ENCODE measurements at regions not wholly inside any gene's neighbourhood (a gene's known extent, or its start where the extent isn't known, plus 50 kb on each side); places are given as distances from the start of the nearest gene placed in this dataset.

DNA sequence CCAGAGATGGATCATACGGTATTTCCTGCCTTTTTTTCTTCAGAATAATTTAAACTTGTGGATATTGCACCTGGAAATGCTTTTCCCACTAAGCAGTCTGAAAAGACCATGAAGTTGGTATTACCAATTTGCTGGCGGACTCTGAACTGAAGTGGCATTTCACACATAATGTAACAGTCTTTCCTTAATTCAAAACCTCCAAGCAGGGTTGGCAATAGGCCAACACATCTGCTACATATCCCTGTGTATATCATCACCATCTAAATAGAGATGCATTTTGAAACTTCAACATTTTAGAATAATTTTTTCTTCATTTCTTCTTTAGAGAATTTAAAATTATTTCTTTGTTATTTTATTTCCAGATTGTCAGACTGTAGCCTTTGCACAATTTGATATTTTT lies 100.5 kb downstream of the TSPAN8 start:
- Histone ChIP-seq H3K36me3 (ENCODE audit: control insufficient read depth, low read length) (no peaks in the 10 kb centered on the region), H3K9me3 (ENCODE audit: control insufficient read depth, insufficient read depth, low read length) (no peaks in the 10 kb centered on the region), H3K4me2 (ENCODE audit: low read length) (no peak overlapping the region), H3F3A (ENCODE audit: control insufficient read depth, insufficient read depth) (no peaks in the 10 kb centered on the region), H4K20me1 (ENCODE audit: control insufficient read depth, insufficient read depth, low read depth, low read length) (no peaks in the 10 kb centered on the region), H3K4me3 (ENCODE audit: low read length) (no peak overlapping the region), H3K4me1 (ENCODE audit: control insufficient read depth, low read length) (no peaks in the 10 kb centered on the region), H3K9me2 (replicated peaks; ENCODE audit: control insufficient read depth, low read length) (no peaks in the 10 kb centered on the region), H3K79me2 (ENCODE audit: control insufficient read depth, low read length) (no peaks in the 10 kb centered on the region), H3K27me3 (ENCODE audit: control insufficient read depth, low read length) (no peaks in the 10 kb centered on the region), H3K27ac (ENCODE audit: low read depth, low read length) (no peak overlapping the region)
- no peak for TF ChIP-seq EZH2phosphoT487 (IDR thresholded peaks at IDR 0.05; ENCODE audit: borderline replicate concordance, low read length)
- TF ChIP-seq, protein P1, sequence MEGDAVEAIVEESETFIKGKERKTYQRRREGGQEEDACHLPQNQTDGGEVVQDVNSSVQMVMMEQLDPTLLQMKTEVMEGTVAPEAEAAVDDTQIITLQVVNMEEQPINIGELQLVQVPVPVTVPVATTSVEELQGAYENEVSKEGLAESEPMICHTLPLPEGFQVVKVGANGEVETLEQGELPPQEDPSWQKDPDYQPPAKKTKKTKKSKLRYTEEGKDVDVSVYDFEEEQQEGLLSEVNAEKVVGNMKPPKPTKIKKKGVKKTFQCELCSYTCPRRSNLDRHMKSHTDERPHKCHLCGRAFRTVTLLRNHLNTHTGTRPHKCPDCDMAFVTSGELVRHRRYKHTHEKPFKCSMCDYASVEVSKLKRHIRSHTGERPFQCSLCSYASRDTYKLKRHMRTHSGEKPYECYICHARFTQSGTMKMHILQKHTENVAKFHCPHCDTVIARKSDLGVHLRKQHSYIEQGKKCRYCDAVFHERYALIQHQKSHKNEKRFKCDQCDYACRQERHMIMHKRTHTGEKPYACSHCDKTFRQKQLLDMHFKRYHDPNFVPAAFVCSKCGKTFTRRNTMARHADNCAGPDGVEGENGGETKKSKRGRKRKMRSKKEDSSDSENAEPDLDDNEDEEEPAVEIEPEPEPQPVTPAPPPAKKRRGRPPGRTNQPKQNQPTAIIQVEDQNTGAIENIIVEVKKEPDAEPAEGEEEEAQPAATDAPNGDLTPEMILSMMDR (IDR thresholded peaks at IDR 0.05; ENCODE audit: low read depth, low read length, poor library complexity, severe bottlenecking), result no peak

DNA sequence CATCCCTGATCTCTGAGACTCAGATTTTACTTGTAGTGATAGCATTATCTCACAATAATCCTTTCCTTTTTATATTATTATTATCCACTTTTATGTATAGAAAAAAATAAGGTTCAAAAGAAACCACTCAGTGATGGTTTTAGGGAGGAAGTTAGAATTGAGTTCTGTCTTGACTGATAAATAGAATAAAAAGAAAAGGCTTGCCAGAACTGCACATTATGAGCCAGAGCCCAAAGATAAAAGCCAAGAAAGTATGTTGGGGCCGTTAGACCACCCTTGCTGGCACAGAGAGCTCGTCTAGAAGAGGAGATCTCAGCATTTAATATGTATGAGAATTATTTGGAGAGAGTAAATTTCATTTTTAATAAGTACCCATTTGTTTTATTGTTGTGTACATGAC lies 103.2 kb downstream of the TSPAN8 start:
- no peaks in the 10 kb centered on the region for H3K36me3 ChIP-seq (ENCODE audit: control insufficient read depth, low read length)
- H3K4me2 ChIP-seq (ENCODE audit: low read length), result no peak overlapping the region
- H3F3A ChIP-seq (ENCODE audit: control insufficient read depth, insufficient read depth), result no peaks in the 10 kb centered on the region
- no peaks in the 10 kb centered on the region for H3K9me3 ChIP-seq (ENCODE audit: control insufficient read depth, insufficient read depth, low read length)
- TF ChIP-seq, protein P1 (IDR thresholded peaks at IDR 0.05; ENCODE audit: low read depth, low read length, poor library complexity, severe bottlenecking), result no peak
- TF ChIP-seq EZH2phosphoT487 (IDR thresholded peaks at IDR 0.05; ENCODE audit: borderline replicate concordance, low read length), result no peak
- no peaks in the 10 kb centered on the region for H3K9me2 ChIP-seq (replicated peaks; ENCODE audit: control insufficient read depth, low read length)
- H3K79me2 ChIP-seq (ENCODE audit: control insufficient read depth, low read length), result no peaks in the 10 kb centered on the region
- H3K27me3 ChIP-seq (ENCODE audit: control insufficient read depth, low read length), result no peaks in the 10 kb centered on the region
- H3K27ac ChIP-seq (ENCODE audit: low read depth, low read length), result no peak overlapping the region
- no peak overlapping the region for H3K4me3 ChIP-seq (ENCODE audit: low read length)
- H4K20me1 ChIP-seq (ENCODE audit: control insufficient read depth, insufficient read depth, low read depth, low read length), result no peaks in the 10 kb centered on the region
- H3K4me1 ChIP-seq (ENCODE audit: control insufficient read depth, low read length), result no peaks in the 10 kb centered on the region

DNA sequence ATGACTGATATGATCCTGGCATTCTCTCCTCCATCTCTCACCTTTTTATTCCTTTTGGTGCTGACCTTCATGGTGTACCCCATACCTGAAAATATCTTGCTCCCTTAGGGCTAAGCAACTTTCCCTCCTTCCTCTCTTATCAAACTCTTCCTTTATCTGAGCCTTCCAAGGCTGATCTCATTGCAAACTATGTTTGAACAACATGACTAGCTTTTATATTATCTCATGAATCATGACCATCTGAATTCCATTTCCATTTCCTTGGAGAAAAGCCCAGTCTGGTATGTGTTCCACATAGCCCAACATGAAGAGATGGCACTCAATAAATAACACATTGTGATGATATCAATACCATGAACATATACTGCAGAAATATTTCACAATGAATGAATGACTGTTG lies 111.6 kb downstream of the TSPAN8 start:
- Histone ChIP-seq H3K27me3 (ENCODE audit: control insufficient read depth, low read length) (no peaks in the 10 kb centered on the region), H3K79me2 (ENCODE audit: control insufficient read depth, low read length) (no peaks in the 10 kb centered on the region), H3K4me3 (ENCODE audit: low read length) (no peak overlapping the region), H3F3A (ENCODE audit: control insufficient read depth, insufficient read depth) (no peaks in the 10 kb centered on the region), H4K20me1 (ENCODE audit: control insufficient read depth, insufficient read depth, low read depth, low read length) (no peaks in the 10 kb centered on the region), H3K27ac (ENCODE audit: low read depth, low read length) (no peak overlapping the region), H3K36me3 (ENCODE audit: control insufficient read depth, low read length) (no peaks in the 10 kb centered on the region), H3K9me3 (ENCODE audit: control insufficient read depth, insufficient read depth, low read length) (no peaks in the 10 kb centered on the region; the same call in 1 of the 2 replicates), H3K4me1 (ENCODE audit: control insufficient read depth, low read length) (no peaks in the 10 kb centered on the region), H3K9me2 (replicated peaks; ENCODE audit: control insufficient read depth, low read length) (no peaks in the 10 kb centered on the region; the same call in 1 of the 2 replicates), H3K4me2 (ENCODE audit: low read length) (no peak overlapping the region)
- no peak for TF ChIP-seq EZH2phosphoT487 (IDR thresholded peaks at IDR 0.05; ENCODE audit: borderline replicate concordance, low read length)
- TF ChIP-seq, protein P1 (IDR thresholded peaks at IDR 0.05; ENCODE audit: low read depth, low read length, poor library complexity, severe bottlenecking), result no peak

Data from DOHH2 (cell line).